ENCODE measurements at regions not wholly inside any gene's neighbourhood (a gene's known extent, or its start where the extent isn't known, plus 50 kb on each side); places are given as distances from the start of the nearest gene placed in this dataset.
A peak's percentile ranks its signal among the peaks of the same experiment; 100 is the strongest.

GRCh38 chr13:112124141-112124540 lies 57.2 kb downstream of the SOX1 start:
- no peak for DNase-seq (ENCODE audit: low spot score)

- peak; percentile 67 for DNase-seq (ENCODE audit: low spot score)
Measured at GRCh38 chr13:112127564-112128330, 60.8 kb downstream of the SOX1 start.

- DNase-seq (ENCODE audit: low spot score): no peak
Measured at GRCh38 chr13:112128331-112128610, 61.3 kb downstream of the SOX1 start.

GRCh38 chr13:112130418-112130817 lies 63.5 kb downstream of the SOX1 start:
- no peak for DNase-seq (ENCODE audit: low spot score)

GRCh38 chr13:112131081-112131712 lies 64.2 kb downstream of the SOX1 start:
- peak; percentile 69 for DNase-seq (ENCODE audit: low spot score)

GRCh38 chr13:112131713-112132113 lies 64.8 kb downstream of the SOX1 start:
- peak; percentile 84 for DNase-seq (ENCODE audit: low spot score)

- DNase-seq (ENCODE audit: low spot score): no peak
Measured at GRCh38 chr13:112132142-112132541, 65.2 kb downstream of the SOX1 start.

- DNase-seq (ENCODE audit: low spot score): peak; percentile 22
Measured at GRCh38 chr13:112132619-112133018, 65.7 kb downstream of the SOX1 start.

GRCh38 chr13:112133499-112134390 lies 66.8 kb downstream of the SOX1 start:
- DNase-seq (ENCODE audit: low spot score): peak; percentile 57

GRCh38 chr13:112134391-112135075 lies 67.6 kb downstream of the SOX1 start:
- peak; percentile 68 for DNase-seq (ENCODE audit: low spot score)

- peak; percentile 77 for DNase-seq (ENCODE audit: low spot score)
Measured at GRCh38 chr13:112136095-112136494, 69.1 kb downstream of the SOX1 start.

GRCh38 chr13:112137144-112137543 lies 70.2 kb downstream of the SOX1 start:
- DNase-seq (ENCODE audit: low spot score): peak; percentile 24

- peak; percentile 83 for DNase-seq (ENCODE audit: low spot score)
Measured at GRCh38 chr13:112140366-112140765, 73.4 kb downstream of the SOX1 start.

GRCh38 chr13:112141643-112142400 lies 74.9 kb downstream of the SOX1 start:
- DNase-seq (ENCODE audit: low spot score): peak; percentile 75

GRCh38 chr13:112142401-112142930 lies 75.5 kb downstream of the SOX1 start:
- DNase-seq (ENCODE audit: low spot score): peak; percentile 82

GRCh38 chr13:112143046-112143752 lies 76.2 kb downstream of the SOX1 start:
- peak; percentile 74 for DNase-seq (ENCODE audit: low spot score)

- DNase-seq (ENCODE audit: low spot score): peak; percentile 74
Measured at GRCh38 chr13:112143753-112144615, 77.0 kb downstream of the SOX1 start.

GRCh38 chr13:112144616-112145550 lies 77.9 kb downstream of the SOX1 start:
- peak; percentile 67 for DNase-seq (ENCODE audit: low spot score)
